Stimulated activated CD4-positive, alpha-beta T cell treated with anti-CD3 and anti-CD28 coated beads, TNF-alpha, amount 100 ng/mL, for 1 hour (primary cell): ENCODE measurements at regions not wholly inside any gene's neighbourhood (a gene's known extent, or its start where the extent isn't known, plus 50 kb on each side); places are given as distances from the start of the nearest gene placed in this dataset.
A peak's percentile ranks its signal among the peaks of the same experiment; 100 is the strongest.

Experiments
- DNase-seq, 3 donors: peaks; one replicate each; pipeline ENCODE4 v3.0.0-alpha.2; 2020; ENCODE audit warnings: low read depth in 3 of 3, low spot score in 1 of 3

DNA sequence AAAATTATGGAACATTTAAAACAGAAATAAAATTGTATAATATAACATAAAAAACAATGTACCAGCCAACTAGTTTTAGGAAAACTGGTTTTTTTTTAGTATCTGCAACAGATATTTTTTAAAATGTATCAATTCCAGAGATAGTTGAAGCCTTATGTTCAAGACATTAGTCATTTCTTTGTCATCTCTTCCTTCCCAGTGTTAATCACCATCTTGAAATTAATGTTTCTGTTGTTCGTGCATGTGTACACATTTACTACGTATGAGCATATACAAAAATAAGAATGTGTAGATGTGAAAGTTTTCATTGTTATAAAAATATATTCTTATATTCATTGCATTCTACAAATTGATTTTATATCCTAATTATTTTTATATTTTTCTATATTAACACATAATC lies 1062.1 kb downstream of the SLC6A15 start:
- DNase-seq: no peak

DNA sequence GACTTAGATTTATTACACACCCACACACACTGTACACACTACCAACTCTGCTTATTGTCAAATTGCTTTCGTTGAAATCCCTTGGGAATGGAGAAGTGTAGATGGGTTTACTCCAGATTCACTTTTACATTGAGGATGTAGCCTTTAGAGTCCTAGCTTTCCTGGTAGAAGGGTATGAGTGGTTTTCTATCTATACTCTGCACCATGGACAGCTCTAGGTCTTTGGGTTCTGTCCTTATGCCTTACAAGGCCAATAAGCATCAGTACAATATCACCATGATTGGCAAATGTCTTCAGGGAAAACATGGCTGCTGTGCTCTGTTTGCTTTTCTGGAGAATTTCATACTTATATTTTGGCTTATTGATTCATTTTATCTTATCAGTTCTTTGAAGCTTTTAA lies 1063.9 kb downstream of the SLC6A15 start:
- DNase-seq: no peak

DNA sequence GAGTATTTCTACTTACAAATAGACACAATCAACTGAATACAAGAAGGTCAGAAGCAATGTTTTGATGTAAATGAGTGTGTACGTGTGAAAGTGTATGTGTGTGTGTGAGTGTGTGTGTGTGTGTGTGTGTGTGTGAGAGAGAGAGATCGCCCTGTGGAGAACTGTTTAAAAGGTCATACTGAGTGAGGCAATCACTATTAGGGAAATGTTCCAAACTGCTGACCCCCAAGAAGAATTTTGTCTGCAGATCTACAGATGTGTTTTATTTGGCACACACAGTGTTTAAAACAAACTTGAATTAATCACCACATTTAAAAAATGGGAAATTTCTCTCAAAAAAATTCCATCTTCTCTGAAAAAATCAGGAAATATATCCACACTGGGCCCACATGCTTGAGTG lies 1069.1 kb downstream of the SLC6A15 start:
- no peak for DNase-seq

DNA sequence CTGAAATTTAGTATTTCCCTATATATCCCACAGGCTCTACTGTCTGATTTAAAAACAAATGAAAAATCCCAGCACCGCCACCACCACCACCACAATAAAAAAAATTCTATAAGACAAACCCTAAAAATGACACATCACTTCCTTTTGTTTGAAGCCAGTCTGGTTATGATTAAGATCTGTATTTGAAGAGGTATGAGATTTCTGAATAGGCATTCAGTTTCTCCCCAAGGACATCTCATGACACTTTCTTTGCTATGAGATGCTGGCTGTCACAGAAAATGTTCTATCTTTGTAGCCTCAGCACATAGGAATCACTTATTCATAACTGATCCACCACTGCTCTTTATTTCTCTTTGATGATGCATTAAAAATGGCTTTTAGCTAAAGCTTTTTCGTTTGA lies 1071.0 kb downstream of the SLC6A15 start:
- DNase-seq: no peak

DNA sequence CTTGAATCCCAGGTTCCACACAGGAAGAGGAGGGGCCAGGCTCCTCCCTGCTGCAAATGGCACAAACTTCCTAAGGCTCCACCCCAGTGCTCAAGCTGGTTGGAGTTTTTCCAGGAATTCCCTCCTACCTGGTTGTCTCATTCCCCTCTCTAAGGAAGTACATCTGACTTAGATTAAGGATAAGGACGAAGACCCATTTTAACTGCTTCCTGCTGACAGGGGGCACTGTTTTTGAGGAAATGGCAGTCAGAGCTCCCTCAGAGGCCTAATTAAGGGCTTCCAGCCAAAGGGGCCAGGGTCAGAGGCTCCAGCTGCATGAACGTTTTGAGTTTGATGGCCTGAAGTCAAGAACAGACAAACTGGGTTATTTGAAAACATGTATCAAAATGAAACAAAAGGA lies 1084.7 kb downstream of the SLC6A15 start:
- DNase-seq: no peak

DNA sequence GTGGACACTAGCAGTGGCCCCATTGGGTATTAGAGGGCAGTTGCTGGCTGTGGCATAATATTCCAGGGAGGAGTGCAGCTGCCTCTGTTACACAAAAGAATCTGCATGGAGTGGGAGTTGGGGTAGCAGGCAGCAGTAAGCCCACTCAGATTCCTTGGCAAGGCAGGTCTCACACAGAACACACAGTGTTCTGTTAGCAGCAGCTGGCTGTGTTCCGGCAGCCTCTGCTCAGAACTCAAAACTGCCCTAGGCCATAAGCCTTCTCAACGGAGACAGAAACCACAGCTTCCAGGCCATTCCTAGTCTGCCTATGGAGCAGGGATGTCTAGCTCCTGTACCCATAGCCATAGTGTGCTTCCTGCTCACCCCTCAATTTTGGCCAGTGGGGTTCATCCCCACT lies 1085.4 kb downstream of the SLC6A15 start:
- DNase-seq: no peak

DNA sequence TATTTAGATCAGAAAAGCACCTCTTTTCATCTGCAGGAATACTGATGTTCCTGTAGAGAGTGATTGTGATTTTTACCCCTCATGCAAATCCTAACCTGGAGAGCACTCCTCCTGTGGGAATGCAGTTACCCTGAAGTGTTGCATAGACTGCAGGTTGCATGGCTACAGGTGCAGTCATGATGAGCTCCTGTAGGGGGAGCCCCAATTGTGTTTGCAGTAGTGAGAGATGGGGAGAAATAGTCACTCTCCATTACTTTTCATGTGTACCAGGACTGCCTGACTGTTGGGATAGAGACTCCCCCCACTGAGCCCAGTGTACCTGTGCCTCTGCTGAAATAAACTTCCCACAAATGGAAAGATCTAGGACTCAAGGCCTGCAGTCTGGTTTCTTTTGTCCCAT lies 1086.5 kb downstream of the SLC6A15 start:
- peak in 1 of 3 donors; percentile 3 for DNase-seq

DNA sequence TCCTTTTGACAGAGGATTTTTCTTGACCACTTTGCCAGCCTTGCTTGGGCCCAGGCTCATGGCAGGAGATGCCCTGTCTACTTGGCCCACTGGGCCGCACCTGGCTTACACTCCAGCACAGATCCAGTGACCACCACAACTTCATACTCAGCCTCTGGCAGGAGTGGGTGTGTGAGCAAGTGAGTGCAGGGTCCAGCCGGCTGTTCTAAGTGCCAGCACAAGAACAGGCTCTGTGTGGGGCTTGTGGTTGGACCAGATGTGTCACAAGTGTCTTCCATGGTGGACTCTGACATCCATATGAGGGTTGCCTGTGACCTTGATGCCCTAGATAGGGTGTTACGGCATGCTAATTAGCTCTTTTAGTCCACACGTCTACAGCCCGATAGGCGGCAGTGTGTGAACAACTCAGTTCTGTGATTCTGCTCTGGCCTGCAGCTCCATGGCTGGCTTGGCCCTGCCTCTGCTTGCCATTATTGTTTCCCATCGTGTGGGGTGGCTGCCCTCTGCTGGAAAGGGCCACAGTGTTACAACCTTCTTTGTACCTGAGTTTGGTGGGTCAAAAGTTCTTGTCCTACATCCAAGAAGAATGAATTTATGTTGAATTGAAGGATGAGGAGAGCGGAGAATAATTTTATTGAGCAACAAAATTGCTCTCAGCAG lies 1089.1 kb downstream of the SLC6A15 start:
- no peak for DNase-seq

DNA sequence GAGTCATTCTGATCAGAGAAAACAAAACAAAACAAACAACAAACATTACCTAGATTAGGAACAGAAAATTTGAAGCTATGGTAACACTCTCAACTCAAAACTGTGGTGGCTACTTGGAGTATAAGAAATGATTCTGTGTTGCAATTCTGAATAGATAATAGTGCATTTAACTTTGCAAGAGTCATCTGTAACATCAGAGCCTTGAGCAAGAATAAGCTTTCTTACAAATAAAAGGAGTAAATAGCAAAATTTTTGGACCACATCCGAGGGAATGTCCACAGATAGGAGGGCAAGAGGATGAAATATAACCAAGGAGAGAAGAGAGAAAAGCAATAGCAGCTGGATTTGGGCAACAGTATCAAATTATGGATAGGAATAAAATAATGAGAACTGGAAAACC lies 1090.6 kb downstream of the SLC6A15 start:
- DNase-seq: no peak

DNA sequence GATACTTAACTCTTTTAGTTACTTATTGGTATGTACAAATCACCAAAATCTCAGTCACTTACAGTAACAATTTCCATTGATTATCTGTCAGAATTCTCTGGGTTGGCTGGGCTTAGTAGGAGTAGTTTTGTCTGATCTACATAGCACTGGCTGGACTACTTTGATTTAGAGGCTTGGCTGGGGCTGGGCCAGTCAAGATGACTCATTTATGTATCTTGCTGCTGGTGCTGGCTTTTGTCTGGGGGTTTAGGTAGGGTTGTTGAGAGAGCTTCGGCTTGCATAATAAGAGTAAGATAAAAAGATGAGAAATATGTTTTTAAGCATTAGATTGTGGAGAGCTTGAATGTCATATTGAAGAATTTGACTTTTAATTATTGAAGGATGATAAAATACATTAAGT lies 1093.7 kb downstream of the SLC6A15 start:
- DNase-seq: no peak

DNA sequence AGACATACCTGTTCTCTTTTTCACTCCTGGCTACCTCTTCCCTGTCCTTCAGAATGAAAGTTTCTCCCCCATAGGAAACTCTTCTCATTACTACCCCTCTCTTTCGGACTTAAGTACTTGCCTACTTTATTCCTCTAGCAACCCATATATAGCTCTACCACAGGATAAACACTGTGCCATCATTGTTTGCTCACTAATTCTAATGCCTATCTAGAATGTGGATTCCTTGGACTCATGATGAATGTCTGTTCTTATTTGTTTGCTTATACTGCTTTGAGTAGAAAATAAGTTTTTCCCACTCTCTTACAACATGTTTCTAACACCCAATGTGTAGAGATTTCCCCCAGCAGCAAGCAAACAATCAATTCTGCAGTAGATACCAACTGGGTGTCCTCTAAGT lies 1094.9 kb downstream of the SLC6A15 start:
- no peak for DNase-seq

DNA sequence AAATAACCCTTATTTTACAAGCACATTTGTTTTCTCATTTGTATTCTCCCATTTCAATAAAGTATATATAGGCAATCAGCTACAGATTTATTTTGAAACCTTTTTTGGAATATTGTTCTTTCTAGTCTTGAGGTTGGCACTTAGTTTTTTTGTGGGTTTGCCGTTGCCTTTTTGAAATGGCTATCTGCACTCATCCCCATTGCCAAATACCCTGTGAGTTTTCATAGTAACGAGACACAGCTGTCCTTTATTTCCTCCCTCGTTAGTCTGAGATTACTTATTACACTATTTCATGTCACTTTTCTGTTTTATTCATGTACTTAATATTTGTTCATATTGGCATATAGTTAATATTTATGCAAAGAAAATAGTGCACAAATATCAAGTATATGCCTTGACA lies 1104.0 kb downstream of the SLC6A15 start:
- DNase-seq: no peak

DNA sequence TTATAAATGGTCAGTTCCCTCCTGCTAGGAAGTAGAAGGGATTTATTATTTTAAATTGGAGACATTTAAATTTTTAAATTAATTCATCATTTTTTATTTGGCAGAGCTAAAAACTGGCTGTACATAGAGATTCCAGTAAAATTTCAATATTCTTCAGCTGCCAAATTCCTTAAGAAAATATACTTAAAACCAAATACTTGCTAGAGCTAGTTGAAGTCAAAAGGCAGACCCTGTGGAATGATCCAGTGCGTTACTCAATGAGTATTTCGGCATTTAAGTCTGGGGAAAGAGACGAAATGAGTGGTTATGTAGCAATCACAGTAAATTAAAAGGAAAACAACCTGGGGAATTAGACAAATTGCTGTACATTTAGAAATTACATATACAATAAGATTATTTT lies 1104.7 kb downstream of the SLC6A15 start:
- no peak for DNase-seq

DNA sequence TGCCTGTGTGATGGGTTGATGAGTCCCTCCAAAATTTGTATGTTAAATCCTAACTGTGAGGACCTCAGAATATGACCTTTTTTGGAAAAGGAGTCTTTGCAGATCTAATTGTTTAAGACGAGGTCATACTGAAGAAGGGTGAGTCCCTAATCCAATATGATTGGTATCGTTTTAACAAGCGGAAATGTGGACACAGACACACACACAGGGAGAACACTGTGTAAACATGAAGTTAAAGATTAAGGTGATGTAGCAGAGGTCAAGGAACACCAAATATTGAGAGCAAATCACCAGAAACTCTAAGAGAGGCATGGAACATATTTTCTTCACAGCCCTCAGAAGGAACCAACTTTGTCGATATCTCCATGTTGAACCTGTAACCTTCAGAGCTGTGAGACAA lies 1106.7 kb downstream of the SLC6A15 start:
- no peak for DNase-seq

DNA sequence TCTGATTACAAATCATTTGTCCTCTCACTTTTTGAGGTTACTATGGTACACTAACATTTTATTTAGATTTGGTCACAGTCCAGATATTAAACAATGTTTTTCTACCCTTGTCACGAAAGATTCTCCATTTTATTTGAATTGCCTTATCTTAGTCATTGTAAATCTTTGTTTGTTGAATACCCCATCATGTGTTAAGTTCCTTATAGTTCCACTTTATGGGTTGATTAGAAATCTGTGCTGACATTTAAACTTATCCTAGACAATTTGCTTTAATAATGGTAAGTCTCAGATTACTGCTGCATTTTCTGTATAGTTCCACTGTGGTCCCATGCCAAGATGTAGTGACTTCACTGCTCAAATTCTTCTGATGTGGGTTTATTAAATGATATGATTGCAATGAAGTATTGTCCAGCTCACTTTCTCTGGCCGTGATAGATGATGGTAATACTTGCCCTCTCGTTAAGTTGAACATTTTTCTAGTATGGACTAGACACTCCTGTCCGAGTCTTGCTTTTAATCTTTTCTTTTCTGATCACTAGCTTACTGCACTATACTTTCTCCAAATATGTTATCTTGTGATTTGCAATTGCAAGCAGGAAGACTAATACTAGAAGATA lies 1107.3 kb downstream of the SLC6A15 start:
- DNase-seq: no peak

DNA sequence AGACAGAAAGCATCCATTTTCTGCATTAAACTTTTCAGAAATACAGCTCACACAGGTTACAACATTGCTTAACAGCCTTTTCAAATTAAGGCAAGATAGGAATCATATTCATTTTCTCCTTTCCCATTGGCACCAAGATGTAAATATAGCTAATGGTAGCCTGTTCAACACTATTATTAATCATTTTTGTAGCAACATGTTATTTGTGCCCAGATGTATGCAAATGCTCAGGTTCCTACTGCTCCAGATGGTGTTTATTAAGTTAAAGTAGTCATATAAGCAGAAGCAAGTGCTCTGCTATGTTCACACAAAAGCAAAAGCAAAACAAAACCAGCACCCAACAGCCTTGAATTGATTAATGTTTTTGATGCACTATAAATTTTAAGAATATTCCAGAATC lies 1110.6 kb downstream of the SLC6A15 start:
- DNase-seq: no peak

DNA sequence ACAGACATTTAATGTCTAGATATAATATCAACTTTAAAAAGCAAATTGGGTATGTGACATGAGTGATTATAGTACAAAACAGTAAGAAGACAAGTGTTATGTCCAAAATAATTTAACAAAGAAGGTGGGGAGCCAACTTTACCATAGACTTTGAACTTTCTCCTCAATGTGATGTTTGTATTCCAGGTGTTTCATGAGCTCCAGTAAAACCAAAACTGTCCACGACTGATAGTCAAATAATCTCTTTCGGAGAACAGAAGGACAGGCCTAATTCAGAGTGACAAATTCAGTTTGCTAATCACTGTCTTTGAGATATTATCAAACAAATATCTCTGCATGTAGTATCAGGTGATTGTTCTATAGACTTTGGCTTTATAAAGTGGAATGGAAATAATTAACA lies 1112.6 kb downstream of the SLC6A15 start:
- DNase-seq: no peak

DNA sequence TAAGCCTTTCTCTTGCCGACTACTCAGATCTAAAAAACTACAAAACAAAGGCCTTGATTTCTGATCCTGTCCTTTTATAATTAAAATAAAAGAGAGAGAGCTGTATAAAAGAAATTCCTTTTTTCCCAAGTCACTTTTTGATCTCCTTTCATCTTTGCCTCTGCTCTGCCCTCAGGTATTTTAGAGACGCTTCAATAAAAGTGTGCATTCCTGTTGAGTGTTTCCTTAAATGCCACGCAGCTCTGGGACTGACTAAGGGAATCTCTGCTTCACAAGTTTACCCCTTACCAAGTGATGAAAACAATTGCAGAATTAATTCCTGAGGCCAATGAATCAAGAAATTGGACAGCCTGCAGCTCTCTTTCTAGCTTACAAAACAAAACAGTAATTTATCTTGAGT lies 1109.8 kb downstream of the TMTC2 start:
- DNase-seq: no peak

DNA sequence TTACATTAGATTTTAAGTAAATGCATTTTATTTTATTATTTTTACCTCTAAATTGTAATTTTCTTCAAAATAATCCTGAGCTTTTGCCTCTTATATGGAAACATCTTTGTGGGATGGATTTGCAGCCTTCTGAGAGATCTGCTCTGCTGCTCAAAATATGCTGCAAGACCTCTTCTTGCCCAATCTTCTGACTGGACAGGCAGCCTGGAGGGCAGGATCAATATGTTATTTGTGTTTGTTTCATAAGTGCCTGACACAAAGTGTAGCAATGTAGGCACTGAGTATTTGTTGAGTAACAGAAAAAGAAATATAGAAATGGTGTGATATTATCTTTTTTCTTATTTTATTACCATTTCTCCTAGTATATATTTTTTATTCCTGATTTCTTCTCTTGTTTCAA lies 1106.9 kb downstream of the TMTC2 start:
- no peak for DNase-seq

DNA sequence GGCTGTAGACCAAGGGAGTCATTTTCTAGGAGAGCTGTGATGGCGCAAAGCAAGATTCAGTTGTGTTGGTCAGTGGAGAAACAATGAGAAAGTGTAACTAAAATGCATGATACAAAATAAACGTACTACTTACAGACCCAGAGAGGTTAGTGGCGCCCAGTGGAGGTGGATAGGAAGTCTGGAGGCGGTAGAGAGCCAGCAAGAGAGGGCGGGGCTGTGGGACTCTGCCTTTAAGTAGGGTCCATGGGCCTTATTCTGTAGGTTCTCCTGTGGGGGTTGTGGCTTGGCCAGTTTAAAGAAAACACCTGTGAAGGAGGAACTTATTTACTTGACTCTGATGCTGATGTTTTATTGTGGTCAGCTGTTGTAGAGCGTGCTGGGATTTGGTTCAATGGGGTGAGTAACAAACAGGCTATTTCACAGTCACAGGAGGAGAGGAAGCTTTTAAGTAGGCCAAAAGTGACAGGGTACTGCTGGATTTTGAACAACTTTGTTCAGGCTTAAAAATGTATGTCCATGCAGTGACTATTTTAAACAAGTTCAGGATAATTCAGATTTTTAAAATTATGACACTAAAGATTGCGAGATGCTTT lies 1097.7 kb downstream of the TMTC2 start:
- no peak for DNase-seq

DNA sequence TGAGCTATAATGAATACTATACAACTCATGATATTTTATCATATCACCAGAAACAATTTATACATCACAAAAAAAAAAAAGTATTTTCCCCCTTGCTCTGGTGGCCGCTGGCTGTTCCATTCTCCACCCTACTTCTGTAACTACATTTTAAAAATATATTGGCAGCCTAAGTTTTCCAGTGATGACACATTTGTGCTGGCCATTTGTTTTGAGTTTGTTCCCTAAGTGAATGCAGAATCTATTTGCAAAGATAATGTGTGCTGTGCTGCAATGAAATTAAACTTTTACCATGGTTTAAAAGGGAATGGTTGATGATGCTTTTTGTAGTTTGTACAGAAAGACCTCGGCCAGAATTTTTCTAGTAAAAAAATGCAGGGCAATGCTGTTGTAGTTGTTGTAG lies 1092.8 kb downstream of the TMTC2 start:
- DNase-seq: no peak

DNA sequence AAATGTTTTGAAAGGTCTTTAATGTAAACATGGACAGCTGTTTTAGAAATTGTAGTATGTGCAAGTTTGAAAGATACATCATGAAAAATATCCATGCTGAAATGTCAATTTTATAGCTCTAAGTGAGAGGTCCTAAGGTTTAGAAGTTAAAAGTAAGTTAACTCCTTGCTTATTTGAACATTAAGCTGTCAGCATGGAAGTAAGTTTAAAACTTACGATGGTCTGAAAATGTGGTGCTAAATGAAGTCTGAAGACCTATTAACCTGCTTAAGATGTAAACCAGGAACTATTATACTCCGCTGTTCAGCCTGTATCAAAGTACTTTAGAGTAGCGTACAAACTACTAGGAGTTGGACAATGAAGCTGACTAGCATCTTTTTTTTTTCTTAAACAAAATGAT lies 1082.4 kb downstream of the TMTC2 start:
- no peak for DNase-seq

DNA sequence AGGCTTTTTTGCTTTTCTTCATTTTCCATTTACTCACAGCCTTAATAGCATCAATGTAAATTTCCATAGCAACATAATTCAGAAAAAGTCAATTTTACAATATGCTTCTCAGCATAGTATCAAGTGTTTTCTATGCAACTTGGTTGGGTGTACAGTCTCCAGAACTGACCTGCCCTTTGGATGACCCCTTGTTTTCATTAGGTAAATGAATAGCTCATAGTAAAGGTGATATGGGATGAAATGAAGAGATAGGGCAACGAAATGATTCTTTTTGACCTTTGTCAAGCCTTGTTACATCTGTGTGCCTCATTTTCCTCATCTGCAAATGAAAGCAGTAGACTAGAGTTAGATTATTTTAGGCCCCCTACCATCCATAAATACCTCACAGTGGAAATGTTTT lies 1081.0 kb downstream of the TMTC2 start:
- no peak for DNase-seq
